ENCODE measurements at regions not wholly inside any gene's neighbourhood (a gene's known extent, or its start where the extent isn't known, plus 50 kb on each side); places are given as distances from the start of the nearest gene placed in this dataset.

DNA sequence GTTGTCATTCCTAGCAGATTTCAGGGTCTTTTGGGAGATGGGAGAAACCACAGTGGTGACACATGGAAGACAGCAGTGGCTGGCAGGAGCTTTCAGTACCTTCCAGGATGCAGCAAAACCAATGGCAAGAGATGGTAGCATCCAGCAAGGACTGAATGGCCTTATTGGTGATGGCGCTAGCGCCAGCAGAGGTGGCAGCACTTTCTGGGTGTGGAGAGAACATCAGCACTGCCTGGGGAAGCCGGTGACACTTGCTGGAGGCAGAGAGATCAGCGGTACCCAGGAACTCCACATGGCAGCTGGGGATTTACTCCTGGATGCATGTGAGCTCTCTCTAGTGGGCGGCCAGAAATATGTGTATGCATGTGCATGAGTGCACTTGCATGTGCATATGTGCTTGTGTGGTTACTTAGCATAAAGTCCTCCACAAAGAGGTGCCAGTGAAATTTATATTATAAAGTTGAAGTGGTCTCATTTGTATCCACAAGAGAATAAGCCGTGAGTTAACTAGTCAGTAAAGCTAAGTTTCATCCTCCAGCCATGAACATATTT lies 364.7 kb downstream of the LMX1A start (continued):
- TF ChIP-seq TCF7L2 (IDR thresholded peaks at IDR 0.05; ENCODE audit: borderline replicate concordance, extremely low read depth, insufficient read depth, insufficient read length) (no peak), ELF1 (IDR thresholded peaks at IDR 0.05; ENCODE audit: borderline replicate concordance, low read depth) (no peak), ATF3 (IDR thresholded peaks at IDR 0.05) (no peak)

DNA sequence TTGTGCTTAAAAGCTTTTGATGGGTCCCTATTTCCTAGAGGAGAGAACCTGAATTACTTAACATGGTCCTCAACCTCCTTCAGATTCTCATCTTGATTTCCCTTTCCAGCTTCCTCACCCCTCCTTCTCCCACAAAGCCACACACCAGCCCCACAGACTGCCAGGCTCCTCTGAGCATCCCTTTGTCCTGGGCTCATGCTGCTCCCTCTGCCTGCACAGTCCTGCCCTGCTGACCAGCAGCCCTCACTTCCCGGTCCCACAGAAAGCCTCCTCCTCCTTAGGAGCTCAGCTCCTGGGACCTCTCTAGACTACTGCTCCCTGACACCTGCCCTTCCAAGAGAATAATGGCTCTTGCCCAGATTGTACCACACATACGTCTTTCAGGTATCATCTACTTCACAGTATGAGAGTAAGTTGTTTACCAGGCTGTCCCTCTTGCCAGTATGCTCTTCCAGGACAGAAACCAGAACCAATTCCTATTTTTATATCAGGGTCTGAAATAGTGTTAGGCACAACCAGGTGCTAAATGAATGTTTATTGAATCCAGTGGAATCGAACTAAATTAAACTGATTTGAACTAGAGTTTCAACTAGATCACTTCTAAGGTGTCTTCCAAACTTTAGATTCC lies 373.4 kb downstream of the LMX1A start:
- BruUV-seq (replicated peaks) = no TSS peak
- Histone ChIP-seq H4K20me1 (ENCODE audit: insufficient read depth) (no peaks in the 10 kb centered on the region), H3K4me2 (ENCODE audit: low read length) (no peak overlapping the region), H3K79me2 (ENCODE audit: insufficient read depth, low read length) (no peaks in the 10 kb centered on the region), H3K9me2 (ENCODE audit: insufficient read depth) (no peaks in the 10 kb centered on the region), H3K9me3 (ENCODE audit: control insufficient read depth in 1 of 2, insufficient read depth in 1 of 2, low read depth in 1 of 2, low read length in 2 of 2) (no peaks in the 10 kb centered on the region), H3K36me3 (ENCODE audit: control insufficient read depth in 1 of 2, insufficient read depth in 2 of 2, low read length in 2 of 2) (no peaks in the 10 kb centered on the region), H3K9ac (ENCODE audit: low read length) (no peak overlapping the region), H3K4me3 (replicated peaks in 1 of 2; ENCODE audit: low read depth in 1 of 2, low read length in 2 of 2) (no peak overlapping the region), H3K4me1 (ENCODE audit: control insufficient read depth in 1 of 2, insufficient read depth in 2 of 2, low read length in 2 of 2) (no peaks in the 10 kb centered on the region), H2AFZ (ENCODE audit: low read depth, low read length, poor library complexity, severe bottlenecking) (no peak overlapping the region), H3K27me3 (ENCODE audit: insufficient read depth, low read length) (no peaks in the 10 kb centered on the region; the same call in 1 of the 2 replicates), H3K27ac (ENCODE audit: low read depth, low read length) (no peak overlapping the region)
- intact Hi-C loops (cut with micrococcal nuclease) = no loop called here
- ChIA-PET POLR2A (no interaction called here), RAD21 (ENCODE audit: low non-redundant PET in 1 of 2, low total read pairs in 2 of 2, uncharacterized antibody in 2 of 2, unreplicated experiment in 2 of 2) (no interaction called here), CTCF (no interaction called here)
- TF ChIP-seq, protein P1, sequence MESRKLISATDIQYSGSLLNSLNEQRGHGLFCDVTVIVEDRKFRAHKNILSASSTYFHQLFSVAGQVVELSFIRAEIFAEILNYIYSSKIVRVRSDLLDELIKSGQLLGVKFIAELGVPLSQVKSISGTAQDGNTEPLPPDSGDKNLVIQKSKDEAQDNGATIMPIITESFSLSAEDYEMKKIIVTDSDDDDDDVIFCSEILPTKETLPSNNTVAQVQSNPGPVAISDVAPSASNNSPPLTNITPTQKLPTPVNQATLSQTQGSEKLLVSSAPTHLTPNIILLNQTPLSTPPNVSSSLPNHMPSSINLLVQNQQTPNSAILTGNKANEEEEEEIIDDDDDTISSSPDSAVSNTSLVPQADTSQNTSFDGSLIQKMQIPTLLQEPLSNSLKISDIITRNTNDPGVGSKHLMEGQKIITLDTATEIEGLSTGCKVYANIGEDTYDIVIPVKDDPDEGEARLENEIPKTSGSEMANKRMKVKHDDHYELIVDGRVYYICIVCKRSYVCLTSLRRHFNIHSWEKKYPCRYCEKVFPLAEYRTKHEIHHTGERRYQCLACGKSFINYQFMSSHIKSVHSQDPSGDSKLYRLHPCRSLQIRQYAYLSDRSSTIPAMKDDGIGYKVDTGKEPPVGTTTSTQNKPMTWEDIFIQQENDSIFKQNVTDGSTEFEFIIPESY (IDR thresholded peaks at IDR 0.05; ENCODE audit: extremely low read depth, insufficient replicate concordance, low read length) = no peak
- TF ChIP-seq POLR2A (IDR thresholded peaks at IDR 0.05; ENCODE audit: borderline replicate concordance, extremely low read depth, insufficient read depth, insufficient read length) (no peak), ELF1 (IDR thresholded peaks at IDR 0.05; ENCODE audit: borderline replicate concordance, low read depth) (no peak), RAD21 (IDR thresholded peaks at IDR 0.05; ENCODE audit: low read depth) (no peak), ZFX (IDR thresholded peaks at IDR 0.05) (no peak), CBX3 (IDR thresholded peaks at IDR 0.05; ENCODE audit: low read depth) (no peak), EGR1 (IDR thresholded peaks at IDR 0.05; ENCODE audit: low read depth) (no peak), CEBPB (IDR thresholded peaks at IDR 0.05; ENCODE audit: low read depth) (no peak), YY1 (IDR thresholded peaks at IDR 0.05; ENCODE audit: extremely low read depth, insufficient replicate concordance, low read depth, low read length) (no peak), TCF7L2 (IDR thresholded peaks at IDR 0.05; ENCODE audit: borderline replicate concordance, extremely low read depth, insufficient read depth, insufficient read length) (no peak), REST (IDR thresholded peaks at IDR 0.05; ENCODE audit: low read depth) (no peak)
- DNase-seq (ENCODE audit: low read depth, low spot score) (no peak), ATAC-seq (no peak)

Data from HCT116 (cell line).